ENCODE measurements at regions not wholly inside any gene's neighbourhood (a gene's known extent, or its start where the extent isn't known, plus 50 kb on each side); places are given as distances from the start of the nearest gene placed in this dataset.

DNA sequence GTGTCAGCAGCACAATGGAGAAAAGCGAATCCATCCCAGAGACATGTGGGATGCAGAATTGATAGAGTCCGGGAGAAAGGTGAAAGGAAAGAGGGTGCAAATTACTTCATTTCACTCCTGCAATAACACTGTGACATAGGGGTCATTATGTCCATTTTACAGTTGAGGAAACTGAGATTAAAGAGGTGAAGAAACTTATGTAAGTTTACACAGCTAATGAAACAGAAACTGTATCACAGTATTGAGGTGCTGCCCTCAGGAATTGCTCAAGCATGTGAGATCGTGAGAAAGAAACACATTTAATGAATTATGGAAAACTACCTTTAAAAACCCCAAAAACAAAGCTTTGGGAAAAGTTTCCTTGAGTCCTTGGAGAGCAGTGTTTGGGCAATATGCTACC, 103.6 kb upstream of the PFN2 start:
- no peak overlapping the region for H3K9ac ChIP-seq (replicated peaks in 1 of 4; ENCODE audit: extremely low read depth in 1 of 4, low read depth in 3 of 4, low read length in 3 of 4)
- H3K4ac ChIP-seq (replicated peaks; ENCODE audit: insufficient read length, low read depth, low read length), result no peak overlapping the region
- H2BK120ac ChIP-seq (replicated peaks; ENCODE audit: low read depth, low read length), result no peak overlapping the region
- H3K4me1 ChIP-seq (replicated peaks in 1 of 4; ENCODE audit: control insufficient read depth in 3 of 4, insufficient read depth in 4 of 4, low read length in 3 of 4), result no peaks in the 10 kb centered on the region
- H3K18ac ChIP-seq (ENCODE audit: extremely low read depth, low read length), result no peak overlapping the region
- H2BK12ac ChIP-seq (ENCODE audit: low read depth, low read length), result no peak overlapping the region
- H3K23me2 ChIP-seq (ENCODE audit: low read depth, low read length), result no peaks in the 10 kb centered on the region; the same call in 1 of the 2 replicates
- no peaks in the 10 kb centered on the region for H3K27me3 ChIP-seq (replicated peaks in 1 of 4; ENCODE audit: control insufficient read depth in 3 of 4, extremely low read depth in 1 of 4, insufficient read depth in 3 of 4, low read length in 3 of 4)
- 81% methylated on average over 3 of the region's 3 CpGs; no CpG with 5 or more reads in 1 of the 2 experiments for WGBS, 2 experiments (ENCODE audit: extremely low coverage in 1 of 2, insufficient coverage in 1 of 2, insufficient read length in 1 of 2, insufficient replicate concordance in 2 of 2, low coverage in 1 of 2, low lambda C conversion rate in 2 of 2, missing lambda C conversion rate in 1 of 2)
- H4K8ac ChIP-seq (ENCODE audit: extremely low read depth, insufficient read depth, low read length), result no peak overlapping the region
- ChIA-PET CTCF (ENCODE audit: partially characterized antibody) (interaction anchor here (1.0 to 1.4 kb wide), 4 partner anchors 17 to 480 kb away, joined by 3 read pairs; no protein-coding TSS in a partner anchor), POLR2A (ENCODE audit: partially characterized antibody) (no interaction called here)
- DNase-seq (ENCODE audit: low read depth in 1 of 2, low spot score in 2 of 2) (no peak), FAIRE-seq (no peak)
- H3K14ac ChIP-seq (ENCODE audit: insufficient read length), result no peak overlapping the region
- no peak overlapping the region for H2BK5ac ChIP-seq (ENCODE audit: low read depth, low read length)
- H3K4me2 ChIP-seq (ENCODE audit: insufficient read depth in 1 of 2, low read depth in 2 of 2, low read length in 2 of 2), result no peak overlapping the region
- no peak overlapping the region for H2BK15ac ChIP-seq (ENCODE audit: low read length)
- no peak for TF ChIP-seq RBBP5 (IDR thresholded peaks at IDR 0.05; ENCODE audit: borderline replicate concordance, low read depth, low read length)
- no peak for TF ChIP-seq POLR2AphosphoS5 (IDR thresholded peaks at IDR 0.05; ENCODE audit: low read depth, low read length)
- TF ChIP-seq KDM5A (IDR thresholded peaks at IDR 0.05; ENCODE audit: low read length), result no peak
- TF ChIP-seq MAFK (IDR thresholded peaks at IDR 0.05; ENCODE audit: low read depth, low read length), result no peak
- TF ChIP-seq RXRA (IDR thresholded peaks at IDR 0.05; ENCODE audit: insufficient read depth, low read depth, low read length), result no peak
- TF ChIP-seq, protein P1, sequence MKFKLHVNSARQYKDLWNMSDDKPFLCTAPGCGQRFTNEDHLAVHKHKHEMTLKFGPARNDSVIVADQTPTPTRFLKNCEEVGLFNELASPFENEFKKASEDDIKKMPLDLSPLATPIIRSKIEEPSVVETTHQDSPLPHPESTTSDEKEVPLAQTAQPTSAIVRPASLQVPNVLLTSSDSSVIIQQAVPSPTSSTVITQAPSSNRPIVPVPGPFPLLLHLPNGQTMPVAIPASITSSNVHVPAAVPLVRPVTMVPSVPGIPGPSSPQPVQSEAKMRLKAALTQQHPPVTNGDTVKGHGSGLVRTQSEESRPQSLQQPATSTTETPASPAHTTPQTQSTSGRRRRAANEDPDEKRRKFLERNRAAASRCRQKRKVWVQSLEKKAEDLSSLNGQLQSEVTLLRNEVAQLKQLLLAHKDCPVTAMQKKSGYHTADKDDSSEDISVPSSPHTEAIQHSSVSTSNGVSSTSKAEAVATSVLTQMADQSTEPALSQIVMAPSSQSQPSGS (IDR thresholded peaks at IDR 0.05; ENCODE audit: low read length), result no peak
- TF ChIP-seq JUND (IDR thresholded peaks at IDR 0.05; ENCODE audit: low read length), result no peak
- no peak for TF ChIP-seq CHD2 (IDR thresholded peaks at IDR 0.05; ENCODE audit: low read length)
- TF ChIP-seq NANOG (IDR thresholded peaks at IDR 0.05; ENCODE audit: insufficient read depth, low read depth, low read length, poor library complexity, severe bottlenecking), result no peak
- TF ChIP-seq POU5F1 (IDR thresholded peaks at IDR 0.05; ENCODE audit: low read depth, low read length), result no peak
- TF ChIP-seq BCL11A (IDR thresholded peaks at IDR 0.05; ENCODE audit: low read depth in 2 of 2, low read length in 2 of 2), result no peak
- no peaks in the 10 kb centered on the region for H3K79me1 ChIP-seq (ENCODE audit: low read depth, low read length)
- no peak overlapping the region for H2AK5ac ChIP-seq (ENCODE audit: low read depth, low read length)
- no peaks in the 10 kb centered on the region for H3K79me2 ChIP-seq (ENCODE audit: control insufficient read depth in 1 of 2, insufficient read depth in 2 of 2, low read length in 2 of 2)
- no peak overlapping the region for H4K5ac ChIP-seq (ENCODE audit: insufficient read length, low read depth, low read length)
- H4K20me1 ChIP-seq (replicated peaks in 1 of 2; ENCODE audit: control insufficient read depth in 1 of 2, insufficient read depth in 2 of 2, low read length in 2 of 2), result no peaks in the 10 kb centered on the region
- no peaks in the 10 kb centered on the region for H3K36me3 ChIP-seq (ENCODE audit: control insufficient read depth in 2 of 4, insufficient read depth in 4 of 4, low read length in 3 of 4)
- H2BK20ac ChIP-seq (ENCODE audit: low read length), result no peak overlapping the region
- no peak overlapping the region for H3K23ac ChIP-seq (ENCODE audit: insufficient read length)
- no peak overlapping the region for H3K56ac ChIP-seq (replicated peaks; ENCODE audit: insufficient read length, low read depth, low read length)
- no peak overlapping the region for H4K91ac ChIP-seq (replicated peaks; ENCODE audit: insufficient read length, low read length)
- H3K27ac ChIP-seq (ENCODE audit: low read depth, low read length), result no peak overlapping the region
- peaks cover 3 to 7% of the 10 kb centered on the region in 2 experiments; a peak in 1 of 4 replicates for H3K9me3 ChIP-seq (ENCODE audit: insufficient read depth in 2 of 2, low read depth in 1 of 2, low read length in 1 of 2)
- H2AFZ ChIP-seq (ENCODE audit: low read length), result no peak overlapping the region
- H3K4me3 ChIP-seq (ENCODE audit: extremely low read depth in 1 of 4, insufficient read depth in 2 of 4, low read depth in 3 of 4, low read length in 4 of 4), result no peak overlapping the region
